ENCODE measurements at regions not wholly inside any gene's neighbourhood (a gene's known extent, or its start where the extent isn't known, plus 50 kb on each side); places are given as distances from the start of the nearest gene placed in this dataset.

GRCh38 chr13:106681536-106681935 lies 113.6 kb upstream of the ARGLU1 start:
- TF ChIP-seq ZNF138 (tag by site-specific recombination; IDR thresholded peaks at IDR 0.05; ENCODE audit: borderline replicate concordance): no peak
- TF ChIP-seq ZNF449 (tag by site-specific recombination; IDR thresholded peaks at IDR 0.05): no peak
- no peak for TF ChIP-seq ZNF530 (tag by site-specific recombination; IDR thresholded peaks at IDR 0.05; ENCODE audit: low read depth)
- H3K27ac ChIP-seq (ENCODE audit: extremely low read depth, low read depth, low read length): no peak overlapping the region
- H3K4me3 ChIP-seq (ENCODE audit: low read depth, low read length): no peak overlapping the region
- H3K36me3 ChIP-seq (ENCODE audit: control insufficient read depth in 2 of 2, insufficient read depth in 1 of 2, low read length in 2 of 2): no peaks in the 10 kb centered on the region
- no peaks in the 10 kb centered on the region for H3K4me1 ChIP-seq (ENCODE audit: control insufficient read depth, insufficient read depth, low read length)
- ChIA-PET CTCF (interaction anchor here (0.7 kb wide), 1 partner anchor 147 kb away, joined by 4 read pairs; no protein-coding TSS in a partner anchor), POLR2A (no interaction called here)
- H3K9me3 ChIP-seq (ENCODE audit: control insufficient read depth, insufficient read depth, low read depth, low read length): no peaks in the 10 kb centered on the region

GRCh38 chr13:106680796-106681472 lies 113.0 kb upstream of the ARGLU1 start:
- ChIA-PET POLR2A (no interaction called here), CTCF (interaction anchor here (0.7 kb wide), 1 partner anchor 147 kb away, joined by 4 read pairs; no protein-coding TSS in a partner anchor)
- H3K36me3 ChIP-seq (ENCODE audit: control insufficient read depth in 2 of 2, insufficient read depth in 1 of 2, low read length in 2 of 2): no peaks in the 10 kb centered on the region
- TF ChIP-seq SP2 (tag by site-specific recombination; IDR thresholded peaks at IDR 0.05) (no peak), PATZ1 (tag by site-specific recombination; IDR thresholded peaks at IDR 0.05) (no peak), ZSCAN23 (tag by site-specific recombination; IDR thresholded peaks at IDR 0.05) (no peak), ZBTB48 (tag by site-specific recombination; IDR thresholded peaks at IDR 0.05) (no peak), ZNF426 (tag by site-specific recombination; IDR thresholded peaks at IDR 0.05) (no peak)
- no peak overlapping the region for H3K27ac ChIP-seq (ENCODE audit: extremely low read depth, low read depth, low read length)
- no peaks in the 10 kb centered on the region for H3K4me1 ChIP-seq (ENCODE audit: control insufficient read depth, insufficient read depth, low read length)
- no peaks in the 10 kb centered on the region for H3K9me3 ChIP-seq (ENCODE audit: control insufficient read depth, insufficient read depth, low read depth, low read length)
- H3K4me3 ChIP-seq (ENCODE audit: low read depth, low read length): no peak overlapping the region

- Histone ChIP-seq H3K4me3 (ENCODE audit: low read depth, low read length) (no peak overlapping the region), H3K36me3 (ENCODE audit: control insufficient read depth in 2 of 2, insufficient read depth in 1 of 2, low read length in 2 of 2) (no peaks in the 10 kb centered on the region), H3K9me3 (ENCODE audit: control insufficient read depth, insufficient read depth, low read depth, low read length) (no peaks in the 10 kb centered on the region), H3K27ac (ENCODE audit: extremely low read depth, low read depth, low read length) (no peak overlapping the region), H3K4me1 (ENCODE audit: control insufficient read depth, insufficient read depth, low read length) (no peaks in the 10 kb centered on the region)
- TF ChIP-seq ZNF701 (tag by site-specific recombination; IDR thresholded peaks at IDR 0.05): no peak
- TF ChIP-seq ZNF658 (tag by site-specific recombination; IDR thresholded peaks at IDR 0.05): no peak
- TF ChIP-seq ZNF48 (tag by site-specific recombination; IDR thresholded peaks at IDR 0.05): no peak
- TF ChIP-seq IKZF3 (tag by site-specific recombination; IDR thresholded peaks at IDR 0.05): no peak
- no peak for TF ChIP-seq ZNF19 (tag by site-specific recombination; IDR thresholded peaks at IDR 0.05; ENCODE audit: low read depth)
- no peak for TF ChIP-seq ZNF266 (tag by site-specific recombination; IDR thresholded peaks at IDR 0.05; ENCODE audit: low read depth)
- no peak for TF ChIP-seq ZXDB (tag by site-specific recombination; IDR thresholded peaks at IDR 0.05)
- ChIA-PET POLR2A (no interaction called here), CTCF (no interaction called here)
These were observed 110.9 kb upstream of the ARGLU1 start for GRCh38 chr13:106678646-106679418.
